B cell (primary cell): ENCODE measurements at regions not wholly inside any gene's neighbourhood (a gene's known extent, or its start where the extent isn't known, plus 50 kb on each side); places are given as distances from the start of the nearest gene placed in this dataset.

Experiments
- EZH2 ChIP-seq: IDR thresholded peaks from 2 replicates; pipeline ENCODE4 v1.6.1; 2012; ENCODE audit warnings: borderline replicate concordance, low read depth, mild to moderate bottlenecking, moderate library complexity, low read length; ENCODE audit not compliant: insufficient read depth, poor library complexity, severe bottlenecking
- TF ChIP-seq, protein P1 (sequence below): fragments of 200-600 bp; IDR thresholded peaks from one replicate; pipeline ENCODE4 v1.8.0; 2022; ENCODE audit warnings: antibody characterized with exemption, mild to moderate bottlenecking

DNA sequence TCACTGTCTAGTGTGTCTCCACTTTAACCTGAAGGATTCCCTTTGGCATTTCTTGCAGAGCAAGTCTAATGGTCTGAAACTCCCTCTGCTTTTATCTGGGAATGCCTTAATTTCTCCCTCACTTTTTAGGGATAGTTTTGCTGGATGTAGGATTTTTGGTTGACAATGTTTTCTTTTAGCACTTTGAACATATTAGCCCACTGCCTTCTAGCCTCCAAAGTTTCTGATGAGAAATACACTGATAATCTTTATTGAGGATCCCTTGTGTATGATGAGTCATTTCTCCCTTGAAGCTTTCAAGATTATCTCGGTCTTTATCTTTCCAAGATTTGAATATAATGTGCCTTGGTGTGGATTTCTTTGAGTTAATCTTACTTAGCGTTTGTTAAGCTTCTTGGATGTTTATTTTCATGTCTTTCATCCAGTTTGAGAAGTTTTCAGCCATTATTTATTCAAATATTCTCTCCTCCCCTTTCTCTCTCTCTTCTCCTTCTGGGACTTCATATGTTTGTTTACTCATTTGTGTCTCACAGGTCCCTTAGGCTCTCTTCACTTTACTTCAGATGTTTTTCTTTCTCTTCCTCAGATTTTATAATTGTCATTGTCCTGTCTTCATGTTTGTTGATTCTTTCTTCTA lies 53.1 kb downstream of the STYXL2 start:
- TF ChIP-seq, protein P1, sequence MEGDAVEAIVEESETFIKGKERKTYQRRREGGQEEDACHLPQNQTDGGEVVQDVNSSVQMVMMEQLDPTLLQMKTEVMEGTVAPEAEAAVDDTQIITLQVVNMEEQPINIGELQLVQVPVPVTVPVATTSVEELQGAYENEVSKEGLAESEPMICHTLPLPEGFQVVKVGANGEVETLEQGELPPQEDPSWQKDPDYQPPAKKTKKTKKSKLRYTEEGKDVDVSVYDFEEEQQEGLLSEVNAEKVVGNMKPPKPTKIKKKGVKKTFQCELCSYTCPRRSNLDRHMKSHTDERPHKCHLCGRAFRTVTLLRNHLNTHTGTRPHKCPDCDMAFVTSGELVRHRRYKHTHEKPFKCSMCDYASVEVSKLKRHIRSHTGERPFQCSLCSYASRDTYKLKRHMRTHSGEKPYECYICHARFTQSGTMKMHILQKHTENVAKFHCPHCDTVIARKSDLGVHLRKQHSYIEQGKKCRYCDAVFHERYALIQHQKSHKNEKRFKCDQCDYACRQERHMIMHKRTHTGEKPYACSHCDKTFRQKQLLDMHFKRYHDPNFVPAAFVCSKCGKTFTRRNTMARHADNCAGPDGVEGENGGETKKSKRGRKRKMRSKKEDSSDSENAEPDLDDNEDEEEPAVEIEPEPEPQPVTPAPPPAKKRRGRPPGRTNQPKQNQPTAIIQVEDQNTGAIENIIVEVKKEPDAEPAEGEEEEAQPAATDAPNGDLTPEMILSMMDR: no peak
- no peak for TF ChIP-seq EZH2
